CD4-positive, alpha-beta T cell treated with Interleukin-4 for 4 hours (primary cell): ENCODE measurements at regions not wholly inside any gene's neighbourhood (a gene's known extent, or its start where the extent isn't known, plus 50 kb on each side); places are given as distances from the start of the nearest gene placed in this dataset.

Source experiments
- DNase-seq: peaks from one replicate; pipeline ENCODE4 v3.0.0-alpha.2; 2020

GRCh38 chr1:229098903-229099578 is 171.9 kb upstream of the RAB4A start:
- DNase-seq = no peak

DNA sequence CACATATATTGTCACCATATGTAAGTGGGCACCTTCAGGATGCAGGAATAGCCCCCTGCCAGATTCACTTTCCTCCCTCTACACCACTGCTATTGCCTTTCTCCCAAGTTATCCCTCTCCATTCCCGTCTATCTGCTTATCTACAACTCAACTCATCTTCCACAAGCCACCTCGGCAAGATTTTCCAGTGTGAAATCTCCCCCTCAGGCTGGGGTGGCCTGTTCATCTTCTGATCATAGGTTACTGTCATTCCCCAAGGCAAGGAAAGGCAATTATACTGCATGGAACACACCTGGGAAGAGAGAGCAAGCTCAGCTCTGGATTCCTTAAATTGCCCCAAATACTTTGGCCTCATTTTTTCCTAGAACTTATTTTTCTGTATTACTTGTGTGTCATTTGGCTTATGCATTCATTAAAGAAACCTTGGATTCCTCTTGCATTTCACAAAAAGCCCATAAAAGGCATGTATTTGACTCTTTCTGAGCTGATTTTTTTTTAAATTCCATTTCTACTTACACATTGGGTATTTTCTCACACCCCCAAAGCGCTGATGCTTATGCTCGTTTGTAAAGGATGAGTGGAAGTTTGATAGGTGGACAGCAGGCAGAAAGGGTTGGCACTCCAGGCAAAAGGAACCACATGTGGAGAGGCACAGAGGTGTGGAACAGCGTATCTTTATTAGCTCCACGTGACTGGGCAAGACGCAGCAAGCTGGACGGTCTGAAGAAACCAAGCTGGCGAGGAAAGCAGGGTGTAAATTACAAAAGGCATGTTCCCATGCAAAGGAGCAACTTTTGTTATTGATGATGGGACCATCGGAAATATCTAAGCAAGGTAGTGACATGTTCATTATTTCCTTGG is 169.7 kb upstream of the RAB4A start:
- DNase-seq = no peak

GRCh38 chr1:229102741-229103391 is 168.0 kb upstream of the RAB4A start:
- DNase-seq = no peak

DNA sequence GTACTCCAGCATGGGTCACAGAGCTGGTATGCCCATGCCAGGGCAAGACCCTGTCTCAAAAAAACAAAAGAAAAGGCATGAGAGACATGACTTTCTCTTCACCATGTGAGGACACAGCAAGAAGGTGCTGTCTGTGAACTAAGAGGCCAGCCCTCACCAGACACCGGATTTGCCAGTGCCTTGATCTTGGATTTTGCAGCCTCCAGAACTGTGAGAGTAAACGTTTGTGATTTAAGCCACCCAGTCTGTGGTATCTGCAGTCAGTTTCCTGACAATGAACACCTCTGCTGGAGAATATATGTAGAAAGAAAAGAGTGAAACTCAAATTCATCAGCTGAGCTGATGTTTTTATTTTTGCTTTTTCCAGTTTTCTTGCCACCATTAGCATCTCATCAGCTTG is 166.3 kb upstream of the RAB4A start:
- no peak for DNase-seq

DNA sequence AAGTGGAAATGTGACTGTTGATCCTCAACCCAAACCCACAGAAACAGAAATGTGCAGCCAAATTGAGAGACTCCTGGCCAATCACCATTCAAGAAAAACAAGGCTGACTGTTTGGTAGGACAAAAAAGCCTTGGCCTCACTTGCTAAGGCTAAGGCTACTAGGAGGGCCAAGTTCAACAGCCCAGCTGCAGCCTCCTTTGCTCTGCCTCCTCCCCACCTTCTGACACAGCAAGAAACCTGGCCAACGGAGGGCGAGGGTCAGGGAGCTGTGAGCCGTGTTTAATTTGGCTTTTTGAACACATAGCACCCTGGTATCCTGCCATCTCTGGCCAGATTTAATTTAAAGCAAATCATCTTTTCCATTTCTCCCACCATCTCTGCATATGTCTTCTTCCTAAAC is 165.8 kb upstream of the RAB4A start:
- DNase-seq = no peak

- no peak for DNase-seq
Measured at GRCh38 chr1:229105822-229106525, 164.9 kb upstream of the RAB4A start.

DNA sequence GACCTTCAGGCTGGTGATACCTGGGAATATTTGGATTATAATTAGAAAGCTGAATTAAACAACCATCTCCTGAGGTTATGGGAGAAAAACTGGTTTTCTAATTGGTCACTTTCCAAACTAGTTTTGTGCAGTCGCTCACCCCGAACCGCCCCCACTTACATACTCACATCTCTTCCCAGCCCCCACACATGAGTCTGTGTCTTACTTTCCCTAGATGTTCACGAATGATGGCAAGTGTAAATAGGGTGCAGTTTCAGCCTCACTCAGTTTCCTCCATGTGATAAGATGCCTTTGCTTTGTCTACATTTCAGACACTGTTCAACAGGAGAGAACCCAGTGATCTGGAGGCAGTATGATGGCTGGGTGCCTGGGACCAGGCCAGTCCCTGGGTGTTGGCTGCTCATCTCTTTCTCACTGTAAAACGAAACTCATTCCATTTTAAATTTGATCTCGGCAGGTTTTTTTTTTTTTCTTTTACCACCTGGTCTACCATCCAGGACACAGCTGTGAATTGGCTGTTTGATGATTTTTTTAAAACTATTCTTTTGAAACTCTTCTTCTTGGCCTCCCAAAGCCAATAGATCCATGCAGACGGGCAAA is 164.3 kb upstream of the RAB4A start:
- DNase-seq = no peak

DNA sequence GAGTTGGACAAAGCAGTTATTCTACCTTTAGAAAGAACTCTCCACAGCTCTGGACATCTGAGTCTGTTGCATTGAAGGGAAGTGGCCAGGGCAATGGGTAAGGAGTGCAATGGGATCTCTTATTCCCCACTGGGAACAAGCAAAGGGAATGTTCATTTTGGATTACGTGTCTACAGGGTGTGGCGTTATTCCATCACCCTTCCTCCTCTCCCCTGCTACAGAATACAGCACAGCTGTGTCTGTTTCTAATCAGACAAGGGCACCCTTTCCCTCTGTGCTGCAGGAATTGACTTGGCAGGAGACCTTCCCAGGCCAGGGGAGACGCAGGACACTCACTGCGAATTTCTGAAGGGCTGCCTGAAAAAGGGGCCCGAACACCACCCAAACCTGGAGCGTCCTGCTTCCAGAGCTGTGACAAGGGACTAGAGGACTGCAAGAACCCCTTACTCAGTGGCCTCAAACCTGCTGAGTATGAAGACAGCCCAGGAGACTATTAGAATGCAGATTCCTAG is 163.6 kb upstream of the RAB4A start:
- DNase-seq = no peak

- no peak for DNase-seq
Measured at GRCh38 chr1:229107972-229108371, 162.9 kb upstream of the RAB4A start.

GRCh38 chr1:229108598-229109201 is 162.2 kb upstream of the RAB4A start:
- DNase-seq = no peak

DNA sequence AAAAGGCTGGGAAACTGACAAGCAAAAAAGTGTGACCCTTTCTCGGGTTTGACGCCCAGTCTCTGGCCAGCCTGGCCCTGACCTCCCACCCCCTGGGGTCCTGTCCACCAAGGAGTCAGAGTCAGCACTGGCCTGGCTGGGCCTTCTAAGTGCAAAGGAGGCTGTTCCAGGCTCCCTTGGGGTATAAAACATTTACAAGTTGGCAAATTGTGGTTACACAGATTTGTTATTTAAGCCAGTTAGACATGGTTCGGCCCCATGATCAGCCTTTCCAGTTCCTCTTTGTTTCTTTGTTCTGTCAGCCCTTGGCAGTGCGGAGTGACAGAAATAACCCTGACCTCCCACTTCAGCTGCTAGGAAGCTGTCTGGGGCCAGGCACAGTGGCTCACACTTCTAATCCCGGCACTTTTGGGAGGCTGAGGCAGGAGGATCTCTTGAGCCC is 161.6 kb upstream of the RAB4A start:
- no peak for DNase-seq

DNA sequence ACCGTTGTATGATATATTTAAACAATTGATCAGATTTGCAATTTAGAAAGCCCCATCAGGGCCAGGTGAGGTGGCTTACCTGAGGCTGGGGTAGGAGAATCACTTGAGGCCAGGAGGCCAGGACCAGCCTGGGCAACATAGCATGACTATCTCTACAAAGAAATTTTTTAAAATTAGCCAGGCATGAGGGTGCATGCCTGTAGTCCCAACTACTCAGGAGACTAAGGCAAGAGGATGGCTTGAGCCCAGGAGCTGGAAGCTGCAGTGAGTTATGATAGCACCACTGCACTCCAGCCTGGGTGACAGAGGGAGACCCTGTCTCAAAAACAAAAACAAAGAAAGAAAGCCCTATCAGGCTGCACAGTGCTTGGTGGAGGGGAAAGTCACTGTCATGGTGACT is 159.9 kb upstream of the RAB4A start:
- DNase-seq = no peak

GRCh38 chr1:229111703-229112319 is 159.1 kb upstream of the RAB4A start:
- no peak for DNase-seq

GRCh38 chr1:229112832-229113548 is 157.9 kb upstream of the RAB4A start:
- DNase-seq = no peak

GRCh38 chr1:229114315-229114714 is 156.6 kb upstream of the RAB4A start:
- no peak for DNase-seq

DNA sequence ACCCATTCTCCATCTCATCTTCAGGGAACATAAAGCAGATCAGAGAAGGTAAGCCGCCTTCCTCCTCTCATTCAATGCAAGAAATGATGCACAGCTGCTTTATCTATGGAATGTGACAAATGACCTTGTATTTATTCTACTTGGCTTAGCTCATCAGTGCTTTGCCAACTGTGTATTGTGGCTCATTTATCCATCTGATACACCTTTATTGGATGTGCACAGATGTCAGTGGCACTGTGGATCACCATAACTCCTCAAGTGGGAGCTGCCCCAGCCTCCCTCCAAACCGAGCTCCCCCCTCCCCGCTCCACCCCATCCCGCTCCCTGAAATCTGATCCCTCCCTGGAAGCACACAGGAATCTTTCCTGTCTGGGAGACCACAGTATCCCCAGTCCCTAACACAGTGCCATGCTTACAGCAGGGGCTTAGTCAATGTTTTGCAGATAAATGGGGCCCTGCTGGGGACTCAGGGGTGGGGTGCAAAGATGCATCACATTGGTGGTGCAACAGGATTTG is 156.0 kb upstream of the RAB4A start:
- no peak for DNase-seq

DNA sequence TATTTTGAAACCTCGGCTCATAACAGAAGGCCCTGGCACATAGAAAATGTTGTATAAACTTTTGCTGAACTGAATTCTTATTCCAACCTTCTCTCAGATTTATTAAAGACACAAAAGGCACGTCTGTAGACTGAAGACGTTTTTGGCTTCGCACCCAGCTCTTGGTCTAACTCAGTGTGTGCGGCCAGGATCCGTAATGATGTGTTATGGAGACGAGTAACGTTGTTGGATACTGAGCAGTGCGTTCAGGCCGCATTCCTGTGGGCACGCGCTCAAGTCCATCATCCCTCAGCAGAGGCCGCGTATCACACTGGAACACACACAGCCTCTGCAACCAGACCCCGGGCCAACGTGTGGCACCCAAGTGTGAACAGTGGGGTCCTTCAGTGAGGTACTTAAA is 154.8 kb upstream of the RAB4A start:
- DNase-seq = no peak

- DNase-seq = no peak
Measured at GRCh38 chr1:229117664-229118300, 153.1 kb upstream of the RAB4A start.

DNA sequence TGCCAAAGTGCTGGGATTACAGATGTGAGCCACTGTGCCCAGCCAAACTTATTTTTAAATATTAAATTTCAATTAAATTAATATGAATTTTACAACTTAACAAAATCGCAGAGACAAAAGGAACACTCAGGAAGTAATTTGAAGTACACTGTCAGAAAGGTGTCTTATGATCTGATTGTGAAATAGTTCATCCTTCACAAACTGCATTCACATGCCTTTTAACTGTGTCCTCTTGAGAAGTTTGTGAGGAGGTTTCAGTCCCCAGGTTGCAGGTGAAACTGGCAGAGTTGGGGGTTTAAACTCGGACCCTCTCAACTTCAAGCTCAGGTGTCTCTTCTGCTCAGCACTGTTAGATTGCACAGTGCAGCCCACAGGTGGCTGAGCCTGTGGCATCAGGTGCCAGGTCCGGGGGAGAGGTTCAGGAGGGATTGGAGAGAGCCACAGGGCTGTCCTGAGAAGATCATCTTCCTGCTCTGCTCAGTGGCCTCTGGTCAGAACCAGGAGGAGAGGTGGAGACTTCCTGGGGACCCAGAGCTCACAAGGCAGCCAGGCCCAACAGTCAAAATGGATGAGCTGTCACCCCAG is 152.3 kb upstream of the RAB4A start:
- no peak for DNase-seq

DNA sequence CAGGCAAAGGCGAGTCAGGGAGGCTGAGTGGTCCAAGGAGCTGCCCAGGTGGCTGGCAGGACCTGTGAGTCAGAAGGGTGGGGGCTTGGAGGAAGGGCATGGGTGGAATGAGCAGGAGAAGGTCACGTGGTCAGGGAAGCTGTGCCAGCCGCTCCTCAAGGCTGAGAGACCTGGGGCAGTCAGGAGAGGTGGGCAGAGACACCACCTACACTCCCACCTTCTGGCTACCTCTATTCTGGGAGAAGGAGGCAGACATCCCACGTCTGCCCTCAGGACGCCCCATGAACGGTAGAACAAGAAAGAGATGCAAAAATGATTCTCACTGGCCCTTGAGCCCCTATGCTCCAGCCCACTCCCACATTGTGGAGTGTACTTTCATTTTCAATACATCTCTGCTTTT is 151.8 kb upstream of the RAB4A start:
- no peak for DNase-seq
